ENCODE measurements at regions not wholly inside any gene's neighbourhood (a gene's known extent, or its start where the extent isn't known, plus 50 kb on each side); places are given as distances from the start of the nearest gene placed in this dataset.

GRCh38 chr10:2665772-2666171, 401.6 kb upstream of the PFKP start:
- intact Hi-C loops (cut with DNase I; ENCODE audit: low total_unique reads): no loop called here
- peaks cover 0 to 8% of the 10 kb centered on the region in 2 donors for H3K9me3 ChIP-seq
- TF ChIP-seq POLR2A (IDR thresholded peaks at IDR 0.05) (no peak), POLR2AphosphoS5 (IDR thresholded peaks at IDR 0.05) (no peak), CTCF (IDR thresholded peaks at IDR 0.05) (no peak)
- no peaks in the 10 kb centered on the region for H3K27me3 ChIP-seq
- no peak overlapping the region for H3K4me3 ChIP-seq
- no peaks in the 10 kb centered on the region for H3K36me3 ChIP-seq
- H3K4me1 ChIP-seq: no peaks in the 10 kb centered on the region
- no peak for DNase-seq (ENCODE audit: low spot score in 2 of 2)
- H3K27ac ChIP-seq: no peak overlapping the region

- Histone ChIP-seq H3K4me3 (no peak overlapping the region), H3K4me1 (no peaks in the 10 kb centered on the region), H3K36me3 (no peaks in the 10 kb centered on the region), H3K27ac (no peak overlapping the region), H3K27me3 (peaks cover 0 to 5% of the 10 kb centered on the region in 2 donors), H3K9me3 (peaks cover 0 to 5% of the 10 kb centered on the region in 2 donors)
- intact Hi-C loops (cut with DNase I; ENCODE audit: low total_unique reads): no loop called here
- TF ChIP-seq CTCF (IDR thresholded peaks at IDR 0.05) (no peak), POLR2AphosphoS5 (IDR thresholded peaks at IDR 0.05) (no peak), POLR2A (IDR thresholded peaks at IDR 0.05) (no peak)
- DNase-seq (ENCODE audit: low spot score in 2 of 2): no peak
These were observed 407.1 kb upstream of the PFKP start for GRCh38 chr10:2660276-2660675.

- TF ChIP-seq POLR2AphosphoS5 (IDR thresholded peaks at IDR 0.05) (no peak), CTCF (IDR thresholded peaks at IDR 0.05) (no peak), POLR2A (IDR thresholded peaks at IDR 0.05) (no peak)
- Histone ChIP-seq H3K4me1 (no peaks in the 10 kb centered on the region), H3K27ac (no peak overlapping the region), H3K4me3 (no peak overlapping the region), H3K36me3 (no peaks in the 10 kb centered on the region), H3K9me3 (no peaks in the 10 kb centered on the region), H3K27me3 (peaks cover 0 to 5% of the 10 kb centered on the region in 2 donors)
- intact Hi-C loops (cut with DNase I; ENCODE audit: low total_unique reads): no loop called here
- no peak for DNase-seq (ENCODE audit: low spot score in 2 of 2)
These were observed 407.6 kb upstream of the PFKP start for GRCh38 chr10:2659660-2660209.

- H3K36me3 ChIP-seq: no peaks in the 10 kb centered on the region
- no peaks in the 10 kb centered on the region for H3K9me3 ChIP-seq
- DNase-seq (ENCODE audit: low spot score in 2 of 2): no peak
- no peak overlapping the region for H3K27ac ChIP-seq
- TF ChIP-seq POLR2A (IDR thresholded peaks at IDR 0.05) (no peak), CTCF (IDR thresholded peaks at IDR 0.05) (no peak), POLR2AphosphoS5 (IDR thresholded peaks at IDR 0.05) (no peak)
- H3K27me3 ChIP-seq: peaks cover 0 to 5% of the 10 kb centered on the region in 2 donors
- H3K4me1 ChIP-seq: no peaks in the 10 kb centered on the region
- H3K4me3 ChIP-seq: no peak overlapping the region
- intact Hi-C loops (cut with DNase I; ENCODE audit: low total_unique reads): no loop called here
These were observed 408.6 kb upstream of the PFKP start for GRCh38 chr10:2658780-2659179.

GRCh38 chr10:2650328-2650727, 417.0 kb upstream of the PFKP start:
- intact Hi-C loops (cut with DNase I; ENCODE audit: low total_unique reads): no loop called here

More at GRCh38 chr10:2650328-2650727, 417.0 kb upstream of the PFKP start:
- Histone ChIP-seq H3K36me3 (no peaks in the 10 kb centered on the region), H3K27me3 (no peaks in the 10 kb centered on the region), H3K27ac (no peak overlapping the region), H3K9me3 (no peaks in the 10 kb centered on the region), H3K4me1 (no peaks in the 10 kb centered on the region), H3K4me3 (no peak overlapping the region)
- TF ChIP-seq CTCF (IDR thresholded peaks at IDR 0.05) (no peak), POLR2A (IDR thresholded peaks at IDR 0.05) (no peak), POLR2AphosphoS5 (IDR thresholded peaks at IDR 0.05) (no peak)
- no peak for DNase-seq (ENCODE audit: low spot score in 2 of 2)
